Muscle of back (tissue), 3 donors: ENCODE measurements at regions not wholly inside any gene's neighbourhood (a gene's known extent, or its start where the extent isn't known, plus 50 kb on each side); places are given as distances from the start of the nearest gene placed in this dataset.
A peak's percentile ranks its signal among the peaks of the same experiment; 100 is the strongest.

Experiments used
- DNase-seq, 3 donors: peaks; one replicate each; pipeline versions ENCODE4 v3.0.0 to v3.0.0-alpha.2; 2013

DNA sequence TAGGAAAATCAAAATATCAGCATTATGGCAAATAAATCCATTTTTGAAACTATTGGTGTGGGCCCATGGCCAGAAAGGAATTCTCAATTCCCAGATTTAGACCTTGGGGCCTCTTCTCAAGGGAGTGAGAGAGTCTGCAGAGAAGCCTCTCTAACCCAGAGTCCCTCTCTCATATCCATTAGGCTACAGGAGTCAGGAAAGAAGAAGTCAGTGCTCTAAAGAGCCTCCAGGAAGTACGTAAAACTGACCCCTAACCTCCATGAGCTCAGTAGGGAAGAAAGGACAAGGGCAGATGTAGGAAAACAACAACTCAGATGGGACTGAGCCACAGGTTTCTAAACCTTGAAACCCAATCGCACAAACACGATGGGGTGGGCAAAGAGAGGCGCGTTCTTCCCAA, 479.9 kb upstream of the TNP1 start:
- no peak for DNase-seq

DNA sequence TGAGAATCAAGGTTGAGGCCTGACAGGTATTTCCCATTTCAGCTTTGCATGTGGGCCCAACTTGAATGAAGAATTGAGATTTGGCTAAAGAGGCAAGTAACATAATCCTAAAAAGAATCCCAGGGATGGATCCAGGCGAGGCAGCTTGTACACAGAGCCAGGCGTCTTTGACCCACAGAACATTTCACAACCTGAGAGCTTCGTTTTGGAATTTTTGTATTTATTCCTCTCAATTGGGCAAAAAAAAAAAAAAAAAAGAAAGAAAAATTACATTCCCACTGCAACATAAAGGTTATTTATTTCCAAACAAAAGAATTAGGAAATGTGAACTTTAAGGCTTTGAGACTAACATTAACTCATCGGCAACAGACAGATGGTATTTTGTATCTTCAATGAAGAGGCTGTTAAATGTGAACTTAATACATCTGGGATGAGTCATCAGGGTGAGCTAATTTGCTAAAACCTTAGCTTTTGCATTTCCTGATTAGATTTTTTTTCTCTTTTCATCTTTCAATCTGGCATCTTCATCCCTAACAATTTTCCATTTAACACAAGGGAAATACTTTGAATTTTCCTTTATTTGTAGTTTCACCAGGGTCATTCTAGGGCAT, 478.5 kb upstream of the TNP1 start:
- DNase-seq, result peak in 1 of 3 donors; percentile 56

DNA sequence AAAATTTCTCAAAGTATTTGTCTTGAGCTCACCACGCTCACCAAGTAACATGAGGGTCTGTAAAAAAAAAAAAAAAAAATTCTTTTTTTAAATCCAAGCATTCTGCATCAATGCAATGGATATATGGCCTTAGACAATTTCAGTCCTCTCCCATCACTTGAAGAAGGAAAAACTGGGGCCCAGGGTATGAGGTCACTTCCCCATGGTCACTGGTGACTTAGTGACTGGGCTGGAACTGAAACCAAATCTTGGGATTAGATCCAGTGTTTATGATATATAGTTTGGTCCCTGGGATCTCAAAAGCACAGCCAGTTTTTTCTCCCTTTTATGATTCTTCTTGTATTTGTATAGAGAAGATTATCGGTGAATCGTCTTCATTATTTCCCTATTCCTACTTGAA, 477.9 kb upstream of the TNP1 start:
- no peak for DNase-seq

DNA sequence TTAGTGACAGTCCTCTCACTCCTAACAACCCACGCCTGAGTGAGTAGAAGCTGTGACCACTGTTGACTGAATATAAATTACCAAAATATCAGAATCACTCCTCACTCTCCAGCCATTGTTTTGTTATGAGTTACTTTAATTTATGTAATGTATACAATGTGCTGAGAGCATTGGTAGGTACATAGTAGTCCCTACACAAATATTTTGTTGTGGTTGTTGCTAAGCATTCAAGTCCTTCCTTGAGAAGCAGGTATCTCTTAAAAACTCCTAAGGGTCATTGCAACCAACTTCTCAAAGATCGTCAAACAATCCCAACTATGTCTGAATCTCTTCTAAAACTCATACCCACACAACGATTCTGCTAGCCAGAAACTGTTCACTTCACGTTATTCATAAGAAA, 476.8 kb upstream of the TNP1 start:
- no peak for DNase-seq

DNA sequence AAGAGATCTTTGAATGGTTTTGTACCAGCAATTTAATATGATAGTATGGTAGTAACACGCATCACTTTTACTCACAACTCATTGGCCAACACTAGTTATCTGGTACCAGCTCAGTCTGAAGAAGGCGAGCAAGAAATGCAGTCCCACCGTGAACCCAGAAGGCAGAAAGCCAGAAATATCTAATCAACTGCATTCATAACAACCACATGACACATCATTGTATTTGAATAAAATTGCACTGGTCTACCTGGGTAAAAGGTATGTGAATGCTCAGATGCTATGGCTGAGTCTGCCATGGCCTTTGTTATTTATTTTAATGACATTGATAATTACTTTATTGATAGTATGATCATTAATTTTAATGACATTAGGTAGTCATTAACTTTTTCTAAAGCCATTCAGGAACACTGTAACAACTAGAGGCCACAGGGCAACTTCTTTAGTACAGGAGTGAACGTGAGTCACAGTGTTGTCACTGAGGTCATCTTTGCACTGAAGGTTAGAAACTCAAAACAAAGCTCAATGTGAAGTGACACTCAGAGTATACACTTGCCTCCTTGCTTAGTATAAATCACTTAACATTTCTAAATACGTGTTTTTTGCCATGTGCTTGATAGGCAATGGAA, 475.6 kb upstream of the TNP1 start:
- no peak for DNase-seq

DNA sequence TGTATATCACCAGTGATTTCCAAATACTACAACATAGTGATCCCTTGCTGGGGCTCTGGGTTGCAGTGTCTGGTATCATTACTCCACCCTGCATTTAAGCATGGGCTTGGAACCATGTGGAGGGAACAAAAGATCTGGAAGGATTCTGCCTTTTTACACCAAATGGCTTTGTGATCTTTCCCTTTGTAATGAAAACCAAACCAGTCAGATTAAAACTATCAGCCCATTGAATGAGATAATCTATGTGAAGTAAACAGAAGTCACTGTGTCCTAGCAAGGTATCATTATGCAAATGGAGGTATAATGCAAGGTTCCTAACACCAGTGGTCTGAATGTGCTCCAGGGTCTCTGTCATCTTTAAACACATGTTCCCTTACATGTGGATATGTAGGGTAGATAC, 474.7 kb upstream of the TNP1 start:
- no peak for DNase-seq

DNA sequence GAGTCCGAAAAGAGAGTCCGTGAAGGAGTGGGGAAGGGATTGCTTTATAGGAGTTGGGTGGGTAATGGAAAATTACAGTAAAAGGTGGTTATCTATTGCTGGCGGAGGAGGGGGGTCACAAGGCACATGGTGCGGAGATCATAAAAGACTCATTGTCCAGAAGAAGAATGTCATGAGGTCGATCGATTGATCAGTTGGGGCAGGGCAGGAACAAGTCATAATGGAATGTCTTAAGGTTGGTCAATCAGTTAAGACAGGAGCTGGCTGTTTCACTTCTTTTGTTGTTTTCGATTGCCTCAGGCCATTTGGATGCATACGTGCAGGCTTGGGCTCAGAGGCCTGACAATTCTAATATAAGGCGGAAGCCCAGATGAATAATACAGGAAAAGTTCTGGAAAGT, 473.0 kb upstream of the TNP1 start:
- no peak for DNase-seq

DNA sequence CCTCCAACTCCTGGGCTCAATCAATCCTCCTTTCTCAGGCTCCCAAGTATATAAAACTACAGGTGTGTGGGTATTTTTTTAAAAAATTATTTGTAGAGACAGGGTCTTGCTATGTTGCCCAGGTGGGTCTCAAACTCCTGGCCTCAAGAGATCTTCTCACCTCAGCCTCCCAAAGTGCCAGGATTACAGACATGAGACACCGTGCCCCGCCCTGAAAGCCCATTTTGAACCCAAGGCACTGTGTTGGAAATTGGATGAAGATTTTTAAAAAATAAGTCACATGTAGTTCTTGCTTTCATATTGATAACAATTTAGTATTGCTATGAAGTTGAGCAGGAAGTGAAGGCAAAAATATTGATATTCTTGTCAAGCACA, 472.5 kb upstream of the TNP1 start:
- DNase-seq, result no peak

DNA sequence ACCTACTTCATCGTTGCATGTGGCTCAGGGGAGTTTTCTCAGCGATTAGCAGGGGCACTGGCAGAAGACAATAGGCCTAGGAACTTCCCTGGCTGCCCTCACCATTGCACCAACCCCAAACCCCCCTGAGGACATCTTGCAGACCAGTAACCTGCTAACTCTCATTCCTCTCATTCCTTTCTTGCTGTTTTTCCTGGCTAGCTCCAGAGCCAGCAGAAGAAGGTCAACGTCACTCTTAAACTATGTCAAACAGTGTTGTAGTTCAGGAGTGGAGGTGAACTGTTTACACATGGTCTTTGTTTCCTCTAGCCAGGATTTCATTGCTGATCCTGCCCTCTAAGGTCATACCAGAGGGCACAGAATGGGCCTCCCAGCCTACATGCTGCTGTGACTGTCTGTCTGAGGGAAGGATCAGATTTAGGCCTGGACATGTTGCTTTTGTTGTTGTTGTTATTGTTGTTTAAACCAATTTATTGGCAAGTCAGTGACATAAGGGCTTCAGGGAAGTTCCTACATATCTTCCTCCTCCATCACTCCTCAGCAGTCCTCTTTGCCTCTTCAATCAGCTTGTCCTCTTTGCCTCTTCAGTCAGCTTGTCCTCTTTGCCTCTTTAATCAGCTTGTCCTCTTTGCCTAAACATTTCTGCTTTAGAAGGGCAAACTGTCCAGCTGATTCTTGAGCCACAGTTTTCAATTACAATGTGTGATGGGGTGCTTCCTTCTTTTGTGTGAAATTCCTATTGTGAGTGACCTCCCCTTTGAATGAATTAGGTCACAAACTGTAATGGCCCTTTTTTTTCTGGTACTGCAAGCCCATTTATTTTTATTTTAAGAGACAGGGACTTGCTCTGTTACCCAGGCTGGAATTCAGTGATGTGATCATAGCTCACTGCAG, 471.9 kb upstream of the TNP1 start:
- DNase-seq, result peak; percentile 41 to 63 (median 45)

DNA sequence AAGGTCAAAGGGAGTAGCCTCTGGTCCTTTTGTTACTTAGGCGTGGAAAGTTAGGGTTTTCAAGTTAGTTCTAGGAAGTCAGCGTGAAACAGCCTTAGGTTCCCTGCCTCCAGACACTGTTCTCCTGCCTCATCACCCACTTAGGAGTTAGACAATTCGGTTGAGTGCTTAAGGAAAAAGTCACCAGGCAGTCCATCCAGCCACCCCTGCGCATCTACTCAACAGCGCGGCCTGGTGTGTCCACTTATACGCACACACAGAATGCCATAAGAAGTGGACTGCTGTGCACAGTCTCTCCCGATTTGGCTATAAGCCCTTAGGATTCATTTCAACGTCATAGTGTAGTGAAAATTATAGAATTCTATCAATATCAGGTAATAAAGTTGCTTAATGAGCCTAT, 470.8 kb upstream of the TNP1 start:
- DNase-seq, result no peak

DNA sequence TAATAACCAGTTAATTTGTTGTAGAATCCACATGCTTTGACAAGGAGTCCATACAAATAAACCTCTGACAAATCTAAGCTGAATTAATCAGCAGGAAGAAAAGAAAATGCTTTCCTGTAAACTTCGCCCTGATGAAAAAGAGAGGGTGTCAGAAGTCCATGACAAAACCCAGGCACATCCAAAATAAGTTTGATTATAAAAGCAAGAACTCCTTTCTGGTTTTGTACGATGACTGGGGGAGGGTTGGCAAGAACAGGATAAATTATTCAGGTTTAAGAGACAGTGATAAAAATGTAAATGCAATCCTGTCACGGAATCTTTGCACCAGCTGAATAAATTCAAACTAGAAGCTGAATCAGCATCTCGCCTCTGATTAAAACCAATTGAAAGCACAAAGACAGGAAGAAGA, 469.2 kb upstream of the TNP1 start:
- DNase-seq, result peak in 1 of 3 donors; percentile 21

DNA sequence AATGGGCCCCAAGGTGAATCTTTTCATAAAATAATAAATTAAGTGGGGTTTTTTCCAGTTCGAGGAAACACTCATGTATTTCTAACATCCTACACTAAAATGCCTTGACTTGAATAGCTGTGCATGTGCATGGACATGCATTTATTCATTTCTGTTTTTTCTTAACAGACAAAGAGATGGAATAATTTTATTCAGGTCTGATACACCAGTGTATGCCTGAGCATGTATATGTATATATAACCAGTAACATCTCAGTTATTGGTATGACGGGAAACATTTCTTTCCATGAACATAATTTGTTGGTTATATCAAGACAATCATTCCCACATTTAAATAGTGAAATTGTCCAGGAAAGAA, 468.7 kb upstream of the TNP1 start:
- no peak for DNase-seq

DNA sequence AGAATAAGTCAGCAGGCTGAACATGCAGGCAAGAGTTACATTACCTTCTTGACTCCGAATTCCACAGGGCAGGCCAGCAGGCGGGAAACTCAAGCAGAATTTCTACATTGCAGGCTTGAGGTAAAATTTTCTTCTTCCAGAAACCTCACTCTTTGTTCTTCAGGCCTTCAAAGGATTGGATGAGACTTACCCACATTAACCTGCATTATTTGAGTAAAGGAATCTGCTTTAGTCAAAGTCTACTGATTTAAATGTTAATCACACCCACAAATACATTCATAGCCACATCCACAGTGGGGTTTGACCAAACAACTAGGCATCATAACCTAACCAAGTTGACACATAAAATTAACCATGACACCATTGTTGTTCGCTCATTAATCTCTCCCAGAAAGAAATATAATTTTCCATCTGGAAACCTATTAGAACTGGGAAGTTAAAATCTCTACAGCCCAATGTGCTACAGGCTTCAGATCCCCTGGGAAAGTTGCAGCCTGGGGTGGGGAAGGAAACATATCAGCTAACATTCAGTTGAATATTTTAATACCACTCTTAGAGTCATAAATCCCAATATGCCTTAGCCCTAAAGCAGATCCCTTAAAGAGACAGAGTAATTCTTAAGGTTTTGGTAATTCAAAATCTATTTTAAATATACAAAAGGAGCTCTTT, 468.2 kb upstream of the TNP1 start:
- DNase-seq, result no peak

DNA sequence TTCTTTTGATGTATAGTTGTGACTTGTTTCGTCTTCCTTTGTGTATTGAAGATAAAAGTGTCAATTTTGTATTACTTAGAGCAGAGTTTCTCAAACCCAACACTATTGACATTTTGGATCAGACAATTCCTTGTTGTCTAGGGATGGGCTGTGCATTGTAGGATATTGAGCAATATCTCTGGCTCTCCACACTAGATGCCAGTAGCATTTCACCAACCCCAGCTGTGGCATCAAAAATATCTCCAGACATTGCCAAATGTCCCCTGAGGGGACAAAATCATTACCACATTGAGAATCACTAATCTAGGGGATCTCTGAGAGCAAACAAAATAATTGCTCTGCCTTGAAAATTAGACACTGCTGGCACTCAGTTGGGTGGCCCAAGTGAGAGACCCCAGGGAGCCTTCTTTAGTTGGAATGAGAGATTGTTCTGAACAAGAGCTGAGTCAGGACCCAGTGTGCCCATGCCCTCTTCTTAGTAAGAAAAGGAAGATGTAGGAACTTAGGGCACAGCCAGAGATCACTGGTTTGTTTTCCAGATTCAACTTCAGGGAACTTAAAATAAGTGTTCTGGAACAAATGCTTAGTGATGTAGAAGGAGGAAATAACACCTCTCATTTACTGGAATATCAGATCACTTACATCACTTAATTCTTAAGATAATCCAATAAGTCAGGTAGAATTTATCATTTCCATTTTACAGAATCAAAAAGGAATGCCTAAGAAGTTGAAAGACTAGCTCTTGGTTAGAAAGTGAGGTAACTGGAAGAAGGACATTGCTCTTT, 466.6 kb upstream of the TNP1 start:
- no peak for DNase-seq

DNA sequence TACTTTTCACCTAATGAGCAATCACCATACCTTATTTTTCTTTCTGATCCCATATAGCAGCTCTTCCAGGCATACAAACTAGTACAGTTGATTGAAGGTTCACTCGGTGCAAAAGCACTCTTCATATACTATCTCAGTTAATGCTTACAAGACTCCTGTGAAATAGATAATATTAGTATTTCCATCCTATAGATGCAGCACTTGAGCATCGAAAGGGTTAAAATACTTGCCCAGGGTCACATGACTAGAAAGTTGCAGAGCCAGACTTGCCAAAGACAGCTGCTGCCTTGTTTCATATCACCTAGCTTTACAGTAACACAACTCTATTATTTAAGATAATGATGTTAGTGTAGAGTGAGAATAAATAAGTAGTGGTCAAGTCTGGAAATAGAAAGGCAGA, 466.0 kb upstream of the TNP1 start:
- no peak for DNase-seq

DNA sequence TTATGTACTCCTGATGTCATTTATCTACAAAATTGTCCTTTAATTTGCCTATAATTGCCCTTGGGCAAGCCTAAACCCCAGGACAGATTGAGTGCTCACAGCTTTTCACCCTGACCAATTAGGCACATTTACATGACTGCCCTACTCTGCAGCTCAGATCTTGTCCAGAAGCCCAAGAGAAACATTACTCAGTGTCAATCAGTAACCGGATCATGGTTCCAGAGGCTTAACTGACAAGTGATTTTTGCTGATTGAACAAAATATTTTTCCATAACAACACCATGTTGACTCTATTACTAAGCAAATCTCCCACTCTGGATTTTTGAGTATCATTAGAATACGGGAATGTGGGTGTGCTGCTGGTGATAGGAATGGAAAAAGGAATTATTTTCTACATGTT, 465.4 kb upstream of the TNP1 start:
- DNase-seq, result no peak

DNA sequence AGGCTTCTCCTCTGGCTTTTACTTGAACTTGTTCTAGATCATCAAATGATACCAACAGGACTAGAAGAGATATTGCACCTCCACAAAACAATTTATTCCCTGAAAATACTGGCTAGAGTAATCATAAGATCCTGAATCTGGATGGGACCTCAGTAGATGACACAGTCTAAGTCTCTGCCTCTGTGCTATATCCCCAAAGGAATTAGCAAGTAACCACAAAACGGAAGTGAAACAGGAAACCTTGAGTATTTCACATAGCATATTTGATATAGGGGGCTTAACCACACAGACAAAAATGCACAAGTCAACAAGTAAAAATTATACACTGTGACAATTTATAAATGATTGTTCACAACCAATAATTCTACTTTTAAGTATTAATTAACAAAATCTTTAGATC, 456.9 kb upstream of the TNP1 start:
- DNase-seq, result peak in 1 of 3 donors; percentile 62

DNA sequence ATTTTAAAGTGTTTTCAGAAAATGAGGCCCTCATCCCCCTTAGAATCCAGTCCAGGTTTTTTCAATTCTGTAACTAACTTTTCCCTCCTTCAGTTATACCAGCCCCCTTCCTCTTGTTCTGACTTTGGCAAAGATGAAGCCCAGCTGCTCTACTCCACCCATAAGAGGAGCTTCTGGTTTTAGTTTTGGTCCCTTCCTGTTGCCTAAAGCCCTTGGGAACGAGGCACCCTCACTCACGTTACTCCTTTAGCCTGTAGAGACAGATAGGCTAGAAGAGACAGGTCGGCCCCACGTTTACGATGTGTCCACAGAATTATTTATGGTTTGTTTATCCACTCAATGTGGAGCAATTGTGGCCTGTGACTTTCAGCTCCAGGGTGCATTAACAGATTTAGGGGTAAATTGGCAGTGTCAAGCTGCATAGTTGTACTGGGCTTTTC, 454.2 kb upstream of the TNP1 start:
- peak; percentile 34 to 83 (median 36) for DNase-seq

DNA sequence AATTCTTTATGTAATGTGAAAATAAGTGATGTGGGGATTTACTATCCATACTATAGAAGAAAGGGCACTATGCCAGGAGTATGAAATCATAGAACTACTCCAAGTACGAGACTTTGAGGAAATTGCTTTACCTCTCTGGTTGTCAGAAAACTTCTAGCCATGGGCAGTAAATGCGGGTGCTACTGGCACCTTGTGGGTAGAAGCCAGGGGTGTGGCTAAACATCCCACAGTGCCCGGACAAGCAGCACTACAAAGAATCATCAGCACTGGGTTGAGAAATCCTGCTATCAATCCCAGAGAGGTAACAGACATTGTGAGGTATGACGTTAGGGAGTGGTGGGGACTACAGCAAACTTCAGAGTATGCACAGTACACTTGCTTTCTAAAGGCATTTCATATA, 453.5 kb upstream of the TNP1 start:
- DNase-seq, result no peak

DNA sequence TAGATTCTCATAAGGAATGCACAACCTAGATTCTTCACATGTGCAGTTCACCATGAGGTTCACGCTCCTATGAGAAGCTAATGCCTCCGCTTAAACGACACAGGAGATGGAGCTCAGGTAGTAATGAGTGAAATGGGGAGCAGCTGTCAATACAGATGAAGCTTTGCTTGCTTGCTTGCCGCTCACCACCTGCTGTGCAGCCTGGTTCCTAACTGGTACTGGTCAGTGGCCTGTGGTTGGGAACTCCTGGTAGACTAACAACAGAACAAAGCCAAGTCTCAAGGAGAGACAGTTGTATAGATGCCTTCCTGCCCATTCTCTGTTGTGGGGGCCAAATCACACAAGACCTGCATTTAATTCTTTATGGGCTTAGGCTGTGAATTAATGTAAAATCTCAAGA, 449.2 kb upstream of the TNP1 start:
- no peak for DNase-seq

DNA sequence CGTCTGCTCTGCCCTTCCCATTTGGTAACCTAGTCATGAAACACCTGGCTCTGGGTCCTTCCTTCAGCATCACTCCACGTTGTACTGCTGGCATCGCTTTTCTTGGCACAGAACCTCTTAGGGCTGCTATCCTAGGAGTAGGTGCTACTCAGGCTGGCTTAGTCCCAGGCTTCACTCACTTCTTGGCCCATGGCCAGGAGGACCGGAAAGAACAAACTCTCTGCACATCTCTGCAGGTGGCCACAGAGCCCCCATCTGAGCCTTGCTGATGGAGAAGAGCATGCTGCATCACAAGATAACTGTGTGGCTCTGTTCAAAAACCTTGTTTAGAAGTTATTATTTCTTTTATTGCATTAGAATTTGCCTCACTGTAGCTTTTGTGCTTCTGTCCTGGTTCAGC, 447.2 kb upstream of the TNP1 start:
- no peak for DNase-seq

DNA sequence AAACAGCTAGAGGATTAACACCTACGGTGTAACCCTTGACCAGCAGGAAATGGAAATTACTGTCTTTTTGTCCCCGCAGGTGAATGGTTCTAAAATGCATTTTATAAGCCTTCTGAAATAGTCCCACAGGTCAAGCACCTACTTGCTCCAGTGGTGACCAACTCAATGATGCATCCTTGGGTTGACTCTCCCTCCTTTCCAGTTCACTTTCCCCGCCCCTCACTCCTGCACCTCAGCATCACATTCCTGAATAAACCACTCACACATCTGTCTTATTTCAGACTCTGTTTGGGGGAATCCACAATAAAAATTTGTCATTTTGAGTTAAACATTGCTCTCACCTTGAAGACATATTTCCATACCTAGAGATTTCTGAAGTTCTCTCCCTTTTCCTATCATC, 446.0 kb upstream of the TNP1 start:
- no peak for DNase-seq
